ENCODE measurements at regions not wholly inside any gene's neighbourhood (a gene's known extent, or its start where the extent isn't known, plus 50 kb on each side); places are given as distances from the start of the nearest gene placed in this dataset.

GRCh38 chr5:107088907-107089306 is 581.8 kb downstream of the EFNA5 start:
- no peak for DNase-seq (ENCODE audit: extremely low read depth, low read depth)
- no peak overlapping the region for H3K4me3 ChIP-seq (replicated peaks; ENCODE audit: low read depth, low read length)
- TF ChIP-seq, protein P1, sequence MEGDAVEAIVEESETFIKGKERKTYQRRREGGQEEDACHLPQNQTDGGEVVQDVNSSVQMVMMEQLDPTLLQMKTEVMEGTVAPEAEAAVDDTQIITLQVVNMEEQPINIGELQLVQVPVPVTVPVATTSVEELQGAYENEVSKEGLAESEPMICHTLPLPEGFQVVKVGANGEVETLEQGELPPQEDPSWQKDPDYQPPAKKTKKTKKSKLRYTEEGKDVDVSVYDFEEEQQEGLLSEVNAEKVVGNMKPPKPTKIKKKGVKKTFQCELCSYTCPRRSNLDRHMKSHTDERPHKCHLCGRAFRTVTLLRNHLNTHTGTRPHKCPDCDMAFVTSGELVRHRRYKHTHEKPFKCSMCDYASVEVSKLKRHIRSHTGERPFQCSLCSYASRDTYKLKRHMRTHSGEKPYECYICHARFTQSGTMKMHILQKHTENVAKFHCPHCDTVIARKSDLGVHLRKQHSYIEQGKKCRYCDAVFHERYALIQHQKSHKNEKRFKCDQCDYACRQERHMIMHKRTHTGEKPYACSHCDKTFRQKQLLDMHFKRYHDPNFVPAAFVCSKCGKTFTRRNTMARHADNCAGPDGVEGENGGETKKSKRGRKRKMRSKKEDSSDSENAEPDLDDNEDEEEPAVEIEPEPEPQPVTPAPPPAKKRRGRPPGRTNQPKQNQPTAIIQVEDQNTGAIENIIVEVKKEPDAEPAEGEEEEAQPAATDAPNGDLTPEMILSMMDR (IDR thresholded peaks at IDR 0.05; ENCODE audit: low read depth, low read length, missing control alignments): no peak

- TF ChIP-seq, protein P1 (IDR thresholded peaks at IDR 0.05; ENCODE audit: low read depth, low read length, missing control alignments): no peak
- no peak overlapping the region for H3K4me3 ChIP-seq (replicated peaks; ENCODE audit: low read depth, low read length)
- DNase-seq (ENCODE audit: extremely low read depth, low read depth): no peak
Observed at GRCh38 chr5:107085572-107085971, 585.2 kb downstream of the EFNA5 start.

GRCh38 chr5:107074996-107075395 is 595.7 kb downstream of the EFNA5 start:
- TF ChIP-seq, protein P1 (IDR thresholded peaks at IDR 0.05; ENCODE audit: low read depth, low read length, missing control alignments): no peak
- no peak for DNase-seq (ENCODE audit: extremely low read depth, low read depth)
- no peak overlapping the region for H3K4me3 ChIP-seq (replicated peaks; ENCODE audit: low read depth, low read length)

DNA sequence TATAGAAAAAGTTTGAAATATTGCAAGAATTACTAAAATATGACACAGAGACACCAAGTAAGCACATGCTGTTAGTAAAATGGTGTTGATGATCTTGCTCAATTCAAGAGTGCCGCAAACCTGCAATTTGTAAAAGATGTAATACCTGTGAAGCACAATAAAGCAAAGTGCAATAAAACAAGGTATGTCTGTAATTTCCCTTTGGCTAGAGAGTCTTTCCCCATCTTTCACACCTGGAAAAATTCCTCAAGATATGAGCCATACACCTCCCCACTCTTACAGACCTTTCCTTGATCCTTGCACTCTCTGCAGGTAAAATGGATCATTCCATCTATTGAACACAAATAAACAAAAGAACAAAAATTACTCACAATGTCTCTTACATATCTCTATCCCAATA is 597.8 kb downstream of the EFNA5 start:
- no peak for DNase-seq (ENCODE audit: extremely low read depth, low read depth)
- TF ChIP-seq, protein P1 (IDR thresholded peaks at IDR 0.05; ENCODE audit: low read depth, low read length, missing control alignments): no peak
- H3K4me3 ChIP-seq (replicated peaks; ENCODE audit: low read depth, low read length): no peak overlapping the region

GRCh38 chr5:107072440-107072839 is 598.3 kb downstream of the EFNA5 start:
- TF ChIP-seq, protein P1 (IDR thresholded peaks at IDR 0.05; ENCODE audit: low read depth, low read length, missing control alignments): no peak
- no peak overlapping the region for H3K4me3 ChIP-seq (replicated peaks; ENCODE audit: low read depth, low read length)
- DNase-seq (ENCODE audit: extremely low read depth, low read depth): no peak

GRCh38 chr5:107068782-107069181 is 602.0 kb downstream of the EFNA5 start:
- no peak overlapping the region for H3K4me3 ChIP-seq (replicated peaks; ENCODE audit: low read depth, low read length)
- TF ChIP-seq, protein P1 (IDR thresholded peaks at IDR 0.05; ENCODE audit: low read depth, low read length, missing control alignments): no peak
- no peak for DNase-seq (ENCODE audit: extremely low read depth, low read depth)

GRCh38 chr5:107067395-107067794 is 603.3 kb downstream of the EFNA5 start:
- no peak for DNase-seq (ENCODE audit: extremely low read depth, low read depth)
- H3K4me3 ChIP-seq (replicated peaks; ENCODE audit: low read depth, low read length): no peak overlapping the region
- TF ChIP-seq, protein P1 (IDR thresholded peaks at IDR 0.05; ENCODE audit: low read depth, low read length, missing control alignments): no peak

Measured in HFF-Myc (cell line).